ENCODE measurements at regions not wholly inside any gene's neighbourhood (a gene's known extent, or its start where the extent isn't known, plus 50 kb on each side); places are given as distances from the start of the nearest gene placed in this dataset.

- TF ChIP-seq POLR2AphosphoS5 (IDR thresholded peaks at IDR 0.05) (no peak), POLR2A (IDR thresholded peaks at IDR 0.05; ENCODE audit: low read depth) (no peak), EP300 (IDR thresholded peaks at IDR 0.05) (no peak)
- TF ChIP-seq, protein P1, sequence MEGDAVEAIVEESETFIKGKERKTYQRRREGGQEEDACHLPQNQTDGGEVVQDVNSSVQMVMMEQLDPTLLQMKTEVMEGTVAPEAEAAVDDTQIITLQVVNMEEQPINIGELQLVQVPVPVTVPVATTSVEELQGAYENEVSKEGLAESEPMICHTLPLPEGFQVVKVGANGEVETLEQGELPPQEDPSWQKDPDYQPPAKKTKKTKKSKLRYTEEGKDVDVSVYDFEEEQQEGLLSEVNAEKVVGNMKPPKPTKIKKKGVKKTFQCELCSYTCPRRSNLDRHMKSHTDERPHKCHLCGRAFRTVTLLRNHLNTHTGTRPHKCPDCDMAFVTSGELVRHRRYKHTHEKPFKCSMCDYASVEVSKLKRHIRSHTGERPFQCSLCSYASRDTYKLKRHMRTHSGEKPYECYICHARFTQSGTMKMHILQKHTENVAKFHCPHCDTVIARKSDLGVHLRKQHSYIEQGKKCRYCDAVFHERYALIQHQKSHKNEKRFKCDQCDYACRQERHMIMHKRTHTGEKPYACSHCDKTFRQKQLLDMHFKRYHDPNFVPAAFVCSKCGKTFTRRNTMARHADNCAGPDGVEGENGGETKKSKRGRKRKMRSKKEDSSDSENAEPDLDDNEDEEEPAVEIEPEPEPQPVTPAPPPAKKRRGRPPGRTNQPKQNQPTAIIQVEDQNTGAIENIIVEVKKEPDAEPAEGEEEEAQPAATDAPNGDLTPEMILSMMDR (IDR thresholded peaks at IDR 0.05) = no peak
Measured at GRCh38 chr6:40958738-40959137, 80.3 kb downstream of the UNC5CL start.
